Upper lobe of left lung (tissue), 4 donors: ENCODE measurements at regions not wholly inside any gene's neighbourhood (a gene's known extent, or its start where the extent isn't known, plus 50 kb on each side); places are given as distances from the start of the nearest gene placed in this dataset.

Experiments used
- EP300 ChIP-seq, 4 donors: sonication (generic); formaldehyde crosslinking; IDR thresholded peaks; one replicate each; pipeline ENCODE4 v1.5.1; 2017; ENCODE audit warnings: antibody characterized with exemption in 4 of 4, control low read depth in 2 of 4
- POLR2A ChIP-seq, 4 donors: fragments of 450-650 bp; IDR thresholded peaks; one replicate each; pipeline ENCODE4 v1.5.1; 2016 to 2017; ENCODE audit warnings: antibody characterized with exemption in 4 of 4, mild to moderate bottlenecking in 2 of 4
- POLR2AphosphoS5 ChIP-seq, 2 donors: sonication (generic); formaldehyde crosslinking; IDR thresholded peaks; one replicate each; pipeline ENCODE4 v1.5.1; 2017; ENCODE audit warnings: antibody characterized with exemption in 2 of 2
- TF ChIP-seq, protein P1 (sequence below), 6 experiments: fragments of 450-650 bp in 4 of 6; fragments of 200-600 bp in 2 of 6; sonication (generic) in 2 of 6; IDR thresholded peaks; one replicate each; pipeline ENCODE4 v1.5.1; 2016 to 2019; ENCODE audit warnings: antibody characterized with exemption in 6 of 6

DNA sequence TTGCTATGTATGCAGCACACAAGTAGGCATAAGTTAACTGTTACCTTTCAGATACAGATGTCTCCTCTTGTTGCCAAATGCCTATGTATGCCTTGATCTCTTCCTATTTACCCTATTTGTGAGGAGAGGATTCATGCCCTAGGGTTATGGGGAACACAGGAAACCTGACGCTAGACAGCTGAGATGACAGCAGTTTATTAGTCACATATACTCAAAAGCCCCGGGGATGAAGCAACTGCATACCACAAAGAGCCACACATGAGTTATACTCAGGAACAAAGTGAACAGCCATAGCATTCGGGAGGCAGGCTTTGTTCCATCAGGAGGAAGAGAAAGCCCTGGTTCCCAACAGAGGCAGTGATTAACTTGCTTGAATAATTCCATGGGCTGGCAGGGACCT is 1011.7 kb upstream of the PCDH7 start:
- TF ChIP-seq, protein P1, sequence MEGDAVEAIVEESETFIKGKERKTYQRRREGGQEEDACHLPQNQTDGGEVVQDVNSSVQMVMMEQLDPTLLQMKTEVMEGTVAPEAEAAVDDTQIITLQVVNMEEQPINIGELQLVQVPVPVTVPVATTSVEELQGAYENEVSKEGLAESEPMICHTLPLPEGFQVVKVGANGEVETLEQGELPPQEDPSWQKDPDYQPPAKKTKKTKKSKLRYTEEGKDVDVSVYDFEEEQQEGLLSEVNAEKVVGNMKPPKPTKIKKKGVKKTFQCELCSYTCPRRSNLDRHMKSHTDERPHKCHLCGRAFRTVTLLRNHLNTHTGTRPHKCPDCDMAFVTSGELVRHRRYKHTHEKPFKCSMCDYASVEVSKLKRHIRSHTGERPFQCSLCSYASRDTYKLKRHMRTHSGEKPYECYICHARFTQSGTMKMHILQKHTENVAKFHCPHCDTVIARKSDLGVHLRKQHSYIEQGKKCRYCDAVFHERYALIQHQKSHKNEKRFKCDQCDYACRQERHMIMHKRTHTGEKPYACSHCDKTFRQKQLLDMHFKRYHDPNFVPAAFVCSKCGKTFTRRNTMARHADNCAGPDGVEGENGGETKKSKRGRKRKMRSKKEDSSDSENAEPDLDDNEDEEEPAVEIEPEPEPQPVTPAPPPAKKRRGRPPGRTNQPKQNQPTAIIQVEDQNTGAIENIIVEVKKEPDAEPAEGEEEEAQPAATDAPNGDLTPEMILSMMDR (IDR thresholded peaks at IDR 0.05), result no peak
- TF ChIP-seq POLR2A (IDR thresholded peaks at IDR 0.05) (no peak), EP300 (IDR thresholded peaks at IDR 0.05) (no peak), POLR2AphosphoS5 (IDR thresholded peaks at IDR 0.05) (no peak)
